Sigmoid colon (tissue), 4 donors: ENCODE measurements at regions not wholly inside any gene's neighbourhood (a gene's known extent, or its start where the extent isn't known, plus 50 kb on each side); places are given as distances from the start of the nearest gene placed in this dataset.

ENCODE experiments used
- EP300 ChIP-seq, 4 donors: sonication (generic); formaldehyde crosslinking; IDR thresholded peaks; one replicate each; pipeline ENCODE4 v1.6.1; 2017; ENCODE audit warnings: antibody characterized with exemption in 4 of 4
- POLR2A ChIP-seq, 2 donors: fragments of 450-650 bp; IDR thresholded peaks; one replicate each; pipeline ENCODE4 v1.6.1; 2016; ENCODE audit warnings: antibody characterized with exemption in 2 of 2, mild to moderate bottlenecking in 2 of 2, moderate library complexity in 2 of 2
- POLR2AphosphoS5 ChIP-seq, 4 donors: sonication (generic); formaldehyde crosslinking; IDR thresholded peaks; one replicate each; pipeline ENCODE4 v1.6.1; 2017; ENCODE audit warnings: antibody characterized with exemption in 4 of 4
- TF ChIP-seq, protein P1 (sequence below), 4 experiments: fragments of 450-650 bp in 3 of 4; fragments of 200-600 bp in 1 of 4; IDR thresholded peaks; one replicate each; pipeline ENCODE4 v1.5.1; 2016 to 2019; ENCODE audit warnings: antibody characterized with exemption in 4 of 4, mild to moderate bottlenecking in 3 of 4, moderate library complexity in 2 of 4

DNA sequence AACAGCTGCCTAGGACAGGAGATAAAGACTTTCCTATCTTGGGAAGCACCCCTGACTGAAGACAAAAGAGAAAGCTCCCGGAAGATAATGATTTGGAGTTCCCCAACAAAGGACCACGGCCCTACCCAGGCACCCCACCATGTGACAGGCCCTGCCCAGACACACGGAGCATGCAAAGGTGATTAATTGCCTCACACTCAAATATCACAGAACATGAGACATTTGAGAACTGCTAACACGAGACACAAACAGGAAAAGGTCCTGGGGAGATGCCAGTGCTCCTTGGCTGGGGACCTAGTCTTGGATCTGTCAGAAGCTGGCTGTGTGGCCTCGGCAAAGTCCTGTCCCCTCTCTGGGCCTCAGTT, 82.5 kb upstream of the PTPN1 start:
- no peak for TF ChIP-seq POLR2A (IDR thresholded peaks at IDR 0.05)
- TF ChIP-seq, protein P1, sequence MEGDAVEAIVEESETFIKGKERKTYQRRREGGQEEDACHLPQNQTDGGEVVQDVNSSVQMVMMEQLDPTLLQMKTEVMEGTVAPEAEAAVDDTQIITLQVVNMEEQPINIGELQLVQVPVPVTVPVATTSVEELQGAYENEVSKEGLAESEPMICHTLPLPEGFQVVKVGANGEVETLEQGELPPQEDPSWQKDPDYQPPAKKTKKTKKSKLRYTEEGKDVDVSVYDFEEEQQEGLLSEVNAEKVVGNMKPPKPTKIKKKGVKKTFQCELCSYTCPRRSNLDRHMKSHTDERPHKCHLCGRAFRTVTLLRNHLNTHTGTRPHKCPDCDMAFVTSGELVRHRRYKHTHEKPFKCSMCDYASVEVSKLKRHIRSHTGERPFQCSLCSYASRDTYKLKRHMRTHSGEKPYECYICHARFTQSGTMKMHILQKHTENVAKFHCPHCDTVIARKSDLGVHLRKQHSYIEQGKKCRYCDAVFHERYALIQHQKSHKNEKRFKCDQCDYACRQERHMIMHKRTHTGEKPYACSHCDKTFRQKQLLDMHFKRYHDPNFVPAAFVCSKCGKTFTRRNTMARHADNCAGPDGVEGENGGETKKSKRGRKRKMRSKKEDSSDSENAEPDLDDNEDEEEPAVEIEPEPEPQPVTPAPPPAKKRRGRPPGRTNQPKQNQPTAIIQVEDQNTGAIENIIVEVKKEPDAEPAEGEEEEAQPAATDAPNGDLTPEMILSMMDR (IDR thresholded peaks at IDR 0.05), result no peak
- TF ChIP-seq EP300 (IDR thresholded peaks at IDR 0.05), result no peak
- TF ChIP-seq POLR2AphosphoS5 (IDR thresholded peaks at IDR 0.05), result peak in 1 of 4 donors; percentile 30
